ENCODE measurements at regions not wholly inside any gene's neighbourhood (a gene's known extent, or its start where the extent isn't known, plus 50 kb on each side); places are given as distances from the start of the nearest gene placed in this dataset.

- Histone ChIP-seq H3K36me3 (ENCODE audit: insufficient read depth, low read length) (no peaks in the 10 kb centered on the region), H4K20me1 (ENCODE audit: insufficient read depth) (no peaks in the 10 kb centered on the region), H3K9me3 (ENCODE audit: low read length) (no peaks in the 10 kb centered on the region), H2AFZ (ENCODE audit: low read depth, low read length) (no peak overlapping the region), H3K9me2 (ENCODE audit: insufficient read depth, low read length) (no peaks in the 10 kb centered on the region), H3K27ac (ENCODE audit: low read length) (no peak overlapping the region), H3K79me2 (replicated peaks; ENCODE audit: insufficient read depth, low read length) (no peaks in the 10 kb centered on the region), H3K4me2 (ENCODE audit: low read length) (no peak overlapping the region), H3K9ac (ENCODE audit: low read length) (no peak overlapping the region), H3K27me3 (ENCODE audit: insufficient read depth, low read depth, low read length) (no peaks in the 10 kb centered on the region), H3F3A (ENCODE audit: insufficient read depth, low read length, poor library complexity, severe bottlenecking) (no peaks in the 10 kb centered on the region), H3K4me3 (ENCODE audit: low read length) (no peak overlapping the region)
- TF ChIP-seq REST (IDR thresholded peaks at IDR 0.05; ENCODE audit: borderline replicate concordance) (no peak), POLR2AphosphoS5 (IDR thresholded peaks at IDR 0.05) (no peak), TAF1 (IDR thresholded peaks at IDR 0.05; ENCODE audit: low read depth) (no peak), MXI1 (conservative IDR thresholded peaks at IDR 0.05; ENCODE audit: poor library complexity, severe bottlenecking) (no peak)
Observed at GRCh38 chr1:60866226-60866900, 216.0 kb upstream of the NFIA start.

- Histone ChIP-seq H3K4me3 (ENCODE audit: low read length) (no peak overlapping the region), H3K4me2 (ENCODE audit: low read length) (no peak overlapping the region), H3K9me2 (ENCODE audit: insufficient read depth, low read length) (no peaks in the 10 kb centered on the region), H3K9ac (ENCODE audit: low read length) (no peak overlapping the region), H2AFZ (ENCODE audit: low read depth, low read length) (no peak overlapping the region), H3K27me3 (ENCODE audit: insufficient read depth, low read depth, low read length) (no peaks in the 10 kb centered on the region), H3K27ac (ENCODE audit: low read length) (no peak overlapping the region), H3K36me3 (ENCODE audit: insufficient read depth, low read length) (no peaks in the 10 kb centered on the region), H3K9me3 (ENCODE audit: low read length) (no peaks in the 10 kb centered on the region), H4K20me1 (ENCODE audit: insufficient read depth) (no peaks in the 10 kb centered on the region), H3F3A (ENCODE audit: insufficient read depth, low read length, poor library complexity, severe bottlenecking) (no peaks in the 10 kb centered on the region), H3K79me2 (replicated peaks; ENCODE audit: insufficient read depth, low read length) (no peaks in the 10 kb centered on the region)
- TF ChIP-seq RAD21 (conservative IDR thresholded peaks at IDR 0.05), result no peak
- TF ChIP-seq EP300 (conservative IDR thresholded peaks at IDR 0.05; ENCODE audit: poor library complexity, severe bottlenecking), result peak; percentile 37
- peak; percentile 75 for TF ChIP-seq POLR2AphosphoS5 (IDR thresholded peaks at IDR 0.05)
Observed at GRCh38 chr1:60865166-60865565, 217.2 kb upstream of the NFIA start.

DNA sequence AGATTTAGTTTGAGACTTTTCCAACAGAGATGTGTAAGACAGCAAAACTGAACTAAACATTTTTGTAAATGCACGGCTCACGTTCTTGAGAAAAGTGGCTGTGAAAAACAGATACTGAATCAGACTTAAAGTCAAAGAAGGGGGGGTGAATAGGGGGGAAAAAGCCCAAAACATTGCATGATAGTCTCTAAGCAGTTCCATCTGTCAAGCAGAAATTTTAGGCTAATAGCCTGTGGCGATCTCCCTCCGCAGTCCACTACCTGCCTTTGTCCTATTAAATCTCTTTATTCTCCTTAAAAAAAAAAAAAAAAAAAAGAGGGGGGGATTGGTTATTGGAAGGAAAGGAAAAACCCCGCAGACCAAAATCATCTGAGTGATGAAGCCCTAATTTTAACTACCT is 217.6 kb upstream of the NFIA start:
- Histone ChIP-seq H3K4me3 (ENCODE audit: low read length) (no peak overlapping the region), H3K9me2 (ENCODE audit: insufficient read depth, low read length) (no peaks in the 10 kb centered on the region), H3K79me2 (replicated peaks; ENCODE audit: insufficient read depth, low read length) (no peaks in the 10 kb centered on the region), H2AFZ (ENCODE audit: low read depth, low read length) (no peak overlapping the region), H4K20me1 (ENCODE audit: insufficient read depth) (no peaks in the 10 kb centered on the region), H3K9ac (ENCODE audit: low read length) (no peak overlapping the region), H3K4me2 (ENCODE audit: low read length) (no peak overlapping the region), H3K36me3 (ENCODE audit: insufficient read depth, low read length) (no peaks in the 10 kb centered on the region), H3K27ac (ENCODE audit: low read length) (no peak overlapping the region), H3K27me3 (ENCODE audit: insufficient read depth, low read depth, low read length) (no peaks in the 10 kb centered on the region), H3F3A (ENCODE audit: insufficient read depth, low read length, poor library complexity, severe bottlenecking) (no peaks in the 10 kb centered on the region), H3K9me3 (ENCODE audit: low read length) (no peaks in the 10 kb centered on the region)
- no peak for TF ChIP-seq REST (IDR thresholded peaks at IDR 0.05; ENCODE audit: borderline replicate concordance)
- TF ChIP-seq POLR2AphosphoS5 (IDR thresholded peaks at IDR 0.05), result no peak
- TF ChIP-seq RAD21 (conservative IDR thresholded peaks at IDR 0.05), result no peak
- no peak for TF ChIP-seq MXI1 (conservative IDR thresholded peaks at IDR 0.05; ENCODE audit: poor library complexity, severe bottlenecking)
- TF ChIP-seq SMC3 (conservative IDR thresholded peaks at IDR 0.05; ENCODE audit: poor library complexity), result no peak
- TF ChIP-seq, protein P1, sequence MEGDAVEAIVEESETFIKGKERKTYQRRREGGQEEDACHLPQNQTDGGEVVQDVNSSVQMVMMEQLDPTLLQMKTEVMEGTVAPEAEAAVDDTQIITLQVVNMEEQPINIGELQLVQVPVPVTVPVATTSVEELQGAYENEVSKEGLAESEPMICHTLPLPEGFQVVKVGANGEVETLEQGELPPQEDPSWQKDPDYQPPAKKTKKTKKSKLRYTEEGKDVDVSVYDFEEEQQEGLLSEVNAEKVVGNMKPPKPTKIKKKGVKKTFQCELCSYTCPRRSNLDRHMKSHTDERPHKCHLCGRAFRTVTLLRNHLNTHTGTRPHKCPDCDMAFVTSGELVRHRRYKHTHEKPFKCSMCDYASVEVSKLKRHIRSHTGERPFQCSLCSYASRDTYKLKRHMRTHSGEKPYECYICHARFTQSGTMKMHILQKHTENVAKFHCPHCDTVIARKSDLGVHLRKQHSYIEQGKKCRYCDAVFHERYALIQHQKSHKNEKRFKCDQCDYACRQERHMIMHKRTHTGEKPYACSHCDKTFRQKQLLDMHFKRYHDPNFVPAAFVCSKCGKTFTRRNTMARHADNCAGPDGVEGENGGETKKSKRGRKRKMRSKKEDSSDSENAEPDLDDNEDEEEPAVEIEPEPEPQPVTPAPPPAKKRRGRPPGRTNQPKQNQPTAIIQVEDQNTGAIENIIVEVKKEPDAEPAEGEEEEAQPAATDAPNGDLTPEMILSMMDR (IDR thresholded peaks at IDR 0.05; ENCODE audit: poor library complexity, severe bottlenecking), result no peak
- TF ChIP-seq EP300 (conservative IDR thresholded peaks at IDR 0.05; ENCODE audit: poor library complexity, severe bottlenecking), result no peak
- TF ChIP-seq EZH2 (IDR thresholded peaks at IDR 0.05; ENCODE audit: borderline replicate concordance, insufficient read depth, low read length, poor library complexity, severe bottlenecking), result no peak
- TF ChIP-seq TAF1 (IDR thresholded peaks at IDR 0.05; ENCODE audit: low read depth), result no peak
